Nephron progenitor cell (in vitro differentiated cells): ENCODE measurements at regions not wholly inside any gene's neighbourhood (a gene's known extent, or its start where the extent isn't known, plus 50 kb on each side); places are given as distances from the start of the nearest gene placed in this dataset.

ENCODE experiments used
- DNase-seq: peaks from one replicate; pipeline ENCODE4 v3.0.0; 2021
- H3K27ac Mint-ChIP-seq: 2 replicates; pipeline ENCODE4 v1.8.0; 2021; ENCODE audit warnings: mild to moderate bottlenecking, moderate library complexity, mixed read lengths
- H3K27me3 Mint-ChIP-seq: 2 replicates; pipeline ENCODE4 v1.8.0; 2021; ENCODE audit warnings: mild to moderate bottlenecking, low read depth, mixed read lengths; ENCODE audit not compliant: poor library complexity
- H3K36me3 Mint-ChIP-seq: 2 replicates; pipeline ENCODE4 v1.8.0; 2021; ENCODE audit warnings: low read depth, mixed read lengths
- H3K4me1 Mint-ChIP-seq: 2 replicates; pipeline ENCODE4 v1.8.0; 2021; ENCODE audit warnings: mixed read lengths
- H3K4me3 Mint-ChIP-seq: 2 replicates; pipeline ENCODE4 v1.8.0; 2021; ENCODE audit warnings: mild to moderate bottlenecking, moderate library complexity, mixed read lengths
- H3K9me3 Mint-ChIP-seq: 2 replicates; pipeline ENCODE4 v1.8.0; 2021; ENCODE audit warnings: mild to moderate bottlenecking, moderate library complexity, mixed read lengths
- TF ChIP-seq, protein P1 (sequence below): fragments of 200-600 bp; sonication (generic); IDR thresholded peaks from 2 replicates; pipeline ENCODE4 v1.5.0; 2021; ENCODE audit warnings: antibody characterized with exemption

DNA sequence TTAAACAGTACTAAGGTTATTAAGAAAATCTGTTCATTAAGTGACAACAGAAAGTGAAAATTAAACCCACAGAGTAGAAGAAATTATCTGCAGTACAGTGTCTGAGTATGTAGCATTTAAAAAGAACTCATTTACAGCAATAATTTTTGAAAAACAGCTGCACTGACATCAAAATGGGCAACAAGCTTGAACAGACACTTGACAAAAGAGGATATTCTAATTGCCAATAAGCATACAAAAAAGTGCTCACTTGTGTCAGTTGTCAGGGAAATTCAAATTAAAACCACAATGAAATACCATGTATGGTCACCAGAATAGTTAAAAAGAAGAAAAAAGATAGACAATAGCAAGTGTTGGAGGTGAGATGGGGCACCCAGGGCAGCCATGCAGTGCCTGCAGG lies 93.3 kb upstream of the LINC01488 start:
- TF ChIP-seq, protein P1, sequence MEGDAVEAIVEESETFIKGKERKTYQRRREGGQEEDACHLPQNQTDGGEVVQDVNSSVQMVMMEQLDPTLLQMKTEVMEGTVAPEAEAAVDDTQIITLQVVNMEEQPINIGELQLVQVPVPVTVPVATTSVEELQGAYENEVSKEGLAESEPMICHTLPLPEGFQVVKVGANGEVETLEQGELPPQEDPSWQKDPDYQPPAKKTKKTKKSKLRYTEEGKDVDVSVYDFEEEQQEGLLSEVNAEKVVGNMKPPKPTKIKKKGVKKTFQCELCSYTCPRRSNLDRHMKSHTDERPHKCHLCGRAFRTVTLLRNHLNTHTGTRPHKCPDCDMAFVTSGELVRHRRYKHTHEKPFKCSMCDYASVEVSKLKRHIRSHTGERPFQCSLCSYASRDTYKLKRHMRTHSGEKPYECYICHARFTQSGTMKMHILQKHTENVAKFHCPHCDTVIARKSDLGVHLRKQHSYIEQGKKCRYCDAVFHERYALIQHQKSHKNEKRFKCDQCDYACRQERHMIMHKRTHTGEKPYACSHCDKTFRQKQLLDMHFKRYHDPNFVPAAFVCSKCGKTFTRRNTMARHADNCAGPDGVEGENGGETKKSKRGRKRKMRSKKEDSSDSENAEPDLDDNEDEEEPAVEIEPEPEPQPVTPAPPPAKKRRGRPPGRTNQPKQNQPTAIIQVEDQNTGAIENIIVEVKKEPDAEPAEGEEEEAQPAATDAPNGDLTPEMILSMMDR: no peak
- H3K4me3 Mint-ChIP-seq: no peak overlapping the region
- H3K27me3 Mint-ChIP-seq: peaks cover 10% of the 10 kb centered on the region
- H3K9me3 Mint-ChIP-seq: peaks cover 29% of the 10 kb centered on the region
- no peaks in the 10 kb centered on the region for H3K36me3 Mint-ChIP-seq
- no peak for DNase-seq
- H3K4me1 Mint-ChIP-seq: peaks cover 14% of the 10 kb centered on the region
- H3K27ac Mint-ChIP-seq: no peak overlapping the region

DNA sequence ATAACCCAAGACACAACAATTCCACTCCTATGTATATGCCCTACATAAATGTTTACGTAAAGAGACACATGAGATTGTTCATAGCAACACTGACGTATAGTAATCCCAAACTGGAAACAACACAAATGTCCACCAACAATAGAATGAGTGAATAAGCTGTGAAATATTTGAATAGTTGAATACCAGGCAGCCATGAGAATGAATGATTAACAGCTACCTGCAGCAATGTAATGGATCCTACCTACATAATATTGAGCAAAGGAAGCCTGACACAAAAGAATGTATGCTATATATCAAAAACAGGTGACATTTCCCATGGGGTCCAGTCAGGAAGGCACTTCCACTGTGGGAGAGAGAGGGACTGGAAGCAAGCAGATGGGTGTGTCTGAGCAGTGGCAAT lies 92.8 kb upstream of the LINC01488 start:
- peaks cover 29% of the 10 kb centered on the region for H3K9me3 Mint-ChIP-seq
- peaks cover 10% of the 10 kb centered on the region for H3K27me3 Mint-ChIP-seq
- TF ChIP-seq, protein P1: no peak
- peaks cover 14% of the 10 kb centered on the region for H3K4me1 Mint-ChIP-seq
- no peak overlapping the region for H3K4me3 Mint-ChIP-seq
- DNase-seq: no peak
- no peak overlapping the region for H3K27ac Mint-ChIP-seq
- H3K36me3 Mint-ChIP-seq: no peaks in the 10 kb centered on the region

DNA sequence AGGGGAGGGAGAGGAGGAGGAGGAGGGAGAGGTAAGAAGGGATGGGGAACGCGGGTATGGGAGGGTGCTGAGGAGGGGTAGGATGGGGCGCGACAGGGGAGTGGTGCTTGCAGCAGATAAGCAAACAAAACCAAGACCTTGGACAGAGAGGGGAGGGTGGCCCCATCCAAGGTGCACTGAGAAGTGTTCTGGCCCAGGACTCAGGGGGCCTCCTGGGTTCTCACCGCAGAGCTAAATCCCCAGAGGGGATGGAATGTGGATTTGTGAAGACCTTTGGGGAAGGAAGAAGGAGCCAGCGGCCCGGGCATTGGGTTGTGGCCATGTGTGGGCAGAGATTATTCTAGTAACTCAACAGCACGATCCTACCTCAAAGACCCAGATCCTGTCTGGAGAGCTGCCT lies 90.9 kb upstream of the LINC01488 start:
- Mint-ChIP-seq H3K27me3 (peaks cover 2% of the 10 kb centered on the region), H3K4me3 (no peak overlapping the region), H3K27ac (no peak overlapping the region), H3K4me1 (peaks cover 24% of the 10 kb centered on the region), H3K9me3 (peaks cover 29% of the 10 kb centered on the region), H3K36me3 (no peaks in the 10 kb centered on the region)
- no peak for DNase-seq
- TF ChIP-seq, protein P1: no peak

DNA sequence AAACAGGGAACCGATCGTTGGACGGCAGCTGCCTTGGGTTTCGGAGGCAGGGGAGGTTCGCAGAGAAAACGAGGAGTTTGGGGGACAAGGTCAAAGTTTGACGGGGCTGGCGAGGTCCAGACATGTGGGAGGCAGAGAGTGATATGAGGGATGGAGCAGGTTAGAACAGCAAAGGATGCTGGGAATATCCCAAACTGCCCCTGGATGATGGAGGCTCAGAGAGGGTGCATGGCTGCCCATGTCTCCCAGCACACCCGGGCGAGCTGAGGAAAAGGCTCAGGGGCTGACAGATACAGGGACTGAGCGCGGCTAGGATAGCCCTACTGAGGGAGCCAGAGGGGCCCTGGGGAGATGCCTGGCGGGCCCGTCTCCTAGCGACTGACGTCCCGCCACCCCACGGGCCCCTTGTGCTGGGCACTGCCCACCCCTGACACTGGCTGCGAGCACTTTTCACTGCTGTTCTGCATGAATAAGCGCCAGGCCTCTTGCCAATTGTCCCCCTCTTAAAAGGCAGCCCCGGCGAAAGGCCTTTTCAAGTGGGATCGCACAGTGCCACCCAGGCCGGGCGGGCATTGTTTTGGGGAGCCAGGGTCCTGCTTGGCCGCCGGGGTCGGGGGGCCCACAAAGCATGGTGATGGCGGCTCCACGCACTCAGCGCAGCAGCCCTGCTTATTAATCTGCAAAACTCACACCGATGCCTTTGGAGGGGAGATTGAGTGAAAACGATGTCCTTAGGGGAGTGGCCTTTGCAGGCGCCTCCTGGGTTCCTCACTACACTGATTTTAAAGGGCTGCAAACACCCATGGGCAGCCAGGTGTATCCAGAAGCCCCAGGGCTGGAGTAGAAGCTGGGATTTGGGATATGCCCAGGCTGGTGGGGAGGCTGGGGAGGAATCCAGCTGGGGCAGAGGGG lies 90.0 kb upstream of the LINC01488 start:
- Mint-ChIP-seq H3K9me3 (peaks cover 29% of the 10 kb centered on the region), H3K4me3 (peak overlapping the region; percentile 6), H3K27ac (no peak overlapping the region), H3K27me3 (peaks cover 2% of the 10 kb centered on the region), H3K4me1 (peaks cover 24% of the 10 kb centered on the region), H3K36me3 (no peaks in the 10 kb centered on the region)
- TF ChIP-seq, protein P1: no peak
- DNase-seq: no peak

DNA sequence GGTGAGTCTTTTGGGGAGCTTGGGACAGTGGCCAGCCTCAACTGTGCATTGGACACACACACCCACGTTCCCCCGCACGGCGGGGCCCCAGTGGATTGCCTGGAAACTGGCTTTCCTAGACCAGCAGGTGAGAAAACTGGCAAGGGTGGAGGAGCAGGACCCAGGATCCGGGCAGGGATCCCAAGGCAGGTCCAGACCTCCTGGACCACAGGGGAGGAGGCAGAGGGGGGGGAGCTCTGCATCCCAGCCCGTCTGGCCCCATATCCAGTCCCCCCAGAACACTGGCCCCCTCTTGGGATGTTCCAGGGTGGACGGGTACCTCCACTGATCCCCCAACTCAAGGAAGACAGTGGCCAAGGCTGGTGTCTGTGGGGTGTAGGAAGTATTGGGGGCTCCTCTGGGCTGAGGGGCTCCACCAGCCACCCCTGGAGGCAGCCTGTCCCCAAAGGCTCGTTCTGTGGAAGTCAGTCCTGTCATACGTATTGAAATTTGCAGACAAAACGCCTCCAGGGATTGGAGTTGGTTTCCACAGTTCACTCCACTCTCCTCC lies 89.3 kb upstream of the LINC01488 start:
- no peak for DNase-seq
- Mint-ChIP-seq H3K9me3 (peaks cover 33% of the 10 kb centered on the region), H3K27ac (no peak overlapping the region), H3K36me3 (no peaks in the 10 kb centered on the region), H3K4me1 (peaks cover 24% of the 10 kb centered on the region), H3K27me3 (peaks cover 2% of the 10 kb centered on the region), H3K4me3 (no peak overlapping the region)
- TF ChIP-seq, protein P1: no peak
